HCT116 (cell line): ENCODE measurements at regions not wholly inside any gene's neighbourhood (a gene's known extent, or its start where the extent isn't known, plus 50 kb on each side); places are given as distances from the start of the nearest gene placed in this dataset.

Experiments used
- ATAC-seq: fragments of 200-7000 bp; cut with Tn5 transposase; 2 replicates; pipeline ENCODE4 v1.9.1; 2020; ENCODE audit warnings: mild to moderate bottlenecking, moderate library complexity
- BruUV-seq: library from RNA; stranded (reverse); fragments of 400-500 nt; replicated peaks from 2 replicates; lab custom pipeline; 2021; lab: Mats Ljungman, UMichigan
- CTCF ChIA-PET: fragments of 300-600 bp; sonication (Branson Sonifier 250); formaldehyde crosslinking; loops from one replicate; lab custom pipeline; 2021; ENCODE audit warnings: antibody characterized with exemption; lab: Charles Lee
- POLR2A ChIA-PET: fragments of 300-600, 350-600 bp; sonication (Branson Sonifier 250); formaldehyde crosslinking; loops from one replicate; lab custom pipeline; 2021; ENCODE audit warnings: antibody characterized with exemption; lab: Charles Lee
- RAD21 ChIA-PET, 2 experiments: fragments of 300-600 bp; sonication (Branson Sonifier 250); formaldehyde crosslinking; loops; one replicate each; lab custom pipeline; 2023; ENCODE audit warnings: low total read pairs in 2 of 2; ENCODE audit not compliant: uncharacterized antibody in 2 of 2, unreplicated experiment in 2 of 2, low non-redundant PET in 1 of 2; lab: Charles Lee
- DNase-seq: peaks from one replicate; pipeline ENCODE4 v3.0.0-alpha.2; 2010; ENCODE audit warnings: low read depth, low spot score
- H2AFZ ChIP-seq: fragments of 200-600 bp; shearing (Covaris generic), sonication (generic); 2 replicates; pipeline ENCODE4 v1.6.1; 2017; ENCODE audit warnings: low read depth, mixed run types, mixed read lengths, antibody characterized with exemption, low read length; ENCODE audit not compliant: poor library complexity, severe bottlenecking
- H3K27ac ChIP-seq: 2 replicates; pipeline ENCODE4 v1.5.1; 2012; ENCODE audit warnings: low read depth, low read length
- H3K27me3 ChIP-seq: fragments of 200-600 bp; sonication (generic); 2 replicates; pipeline ENCODE4 v1.6.1; 2016; ENCODE audit warnings: mixed run types, low read length, mixed read lengths; ENCODE audit not compliant: insufficient read depth
- H3K36me3 ChIP-seq, 2 experiments: fragments of 200-500 bp in 1 of 2; fragments of 200-600 bp in 1 of 2; sonication (Bioruptor generic) in 1 of 2; sonication (generic) in 1 of 2; 2 replicates each; pipeline versions ENCODE4 v1.5.1 to v1.6.1; 2014 to 2016; ENCODE audit warnings: low read length in 2 of 2, inconsistent platforms in 1 of 2, mixed read lengths in 1 of 2, mixed run types in 1 of 2; ENCODE audit not compliant: insufficient read depth in 2 of 2, control insufficient read depth in 1 of 2
- H3K4me1 ChIP-seq, 2 experiments: fragments of 200-600 bp in 1 of 2; sonication (generic) in 1 of 2; 2 replicates each; pipeline versions ENCODE4 v1.5.1 to v1.6.1; 2012 to 2017; ENCODE audit warnings: low read length in 2 of 2, inconsistent platforms in 1 of 2, mild to moderate bottlenecking in 1 of 2, mixed read lengths in 1 of 2, mixed run types in 1 of 2, moderate library complexity in 1 of 2; ENCODE audit not compliant: insufficient read depth in 2 of 2, control insufficient read depth in 1 of 2
- H3K4me2 ChIP-seq: fragments of 200-600 bp; sonication (generic); 2 replicates; pipeline ENCODE4 v1.6.1; 2017; ENCODE audit warnings: mixed run types, low read length, mixed read lengths
- H3K4me3 ChIP-seq, 2 experiments: fragments of 200-600 bp in 1 of 2; sonication (generic) in 1 of 2; replicated peaks in 1 of 2; 2 replicates each; pipeline ENCODE4 v1.5.1; 2011 to 2016; ENCODE audit warnings: low read length in 2 of 2, control low read depth in 1 of 2, low read depth in 1 of 2, mild to moderate bottlenecking in 1 of 2, mixed read lengths in 1 of 2, mixed run types in 1 of 2
- H3K79me2 ChIP-seq: fragments of 200-600 bp; sonication (generic); 2 replicates; pipeline ENCODE4 v1.6.1; 2017; ENCODE audit warnings: mild to moderate bottlenecking, mixed run types, low read length, moderate library complexity, mixed read lengths; ENCODE audit not compliant: insufficient read depth
- H3K9ac ChIP-seq: fragments of 200-600 bp; sonication (generic); 2 replicates; pipeline ENCODE4 v1.6.1; 2016; ENCODE audit warnings: low read length, mixed read lengths
- H3K9me2 ChIP-seq: fragments of 200-600 bp; sonication (generic), shearing (Covaris generic); 2 replicates; pipeline ENCODE4 v1.6.1; 2017; ENCODE audit warnings: mixed run types, mild to moderate bottlenecking, moderate library complexity; ENCODE audit not compliant: insufficient read depth
- H3K9me3 ChIP-seq, 2 experiments: fragments of 200-500 bp in 1 of 2; fragments of 200-600 bp in 1 of 2; sonication (Bioruptor generic) in 1 of 2; sonication (generic) in 1 of 2; 2 replicates each; pipeline ENCODE4 v1.6.1; 2014 to 2017; ENCODE audit warnings: low read length in 2 of 2, mixed read lengths in 2 of 2, inconsistent platforms in 1 of 2, low read depth in 1 of 2, mild to moderate bottlenecking in 1 of 2, mixed run types in 1 of 2, moderate library complexity in 1 of 2; ENCODE audit not compliant: control insufficient read depth in 1 of 2, insufficient read depth in 1 of 2
- H4K20me1 ChIP-seq: fragments of 200-600 bp; sonication (generic), shearing (Covaris generic); 2 replicates; pipeline ENCODE4 v1.6.1; 2017; ENCODE audit warnings: mixed run types, mild to moderate bottlenecking, moderate library complexity; ENCODE audit not compliant: insufficient read depth
- CBX3 ChIP-seq: IDR thresholded peaks from 2 replicates; pipeline ENCODE4 v1.6.1; 2012; ENCODE audit warnings: low read depth
- EGR1 ChIP-seq: IDR thresholded peaks from 2 replicates; pipeline ENCODE4 v1.6.1; 2012; ENCODE audit warnings: low read depth
- ELF1 ChIP-seq: IDR thresholded peaks from 2 replicates; pipeline ENCODE4 v1.6.1; 2012; ENCODE audit warnings: low read depth, borderline replicate concordance
- EZH2 ChIP-seq: fragments of 200-600 bp; sonication (generic); IDR thresholded peaks from 2 replicates; pipeline ENCODE4 v1.6.1; 2017; ENCODE audit warnings: antibody characterized with exemption, mixed run types
- EZH2phosphoT487 ChIP-seq: fragments of 200-600 bp; IDR thresholded peaks from 2 replicates; pipeline ENCODE4 v1.6.1; 2018; ENCODE audit warnings: antibody characterized with exemption, borderline replicate concordance
- FOSL1 ChIP-seq: IDR thresholded peaks from 2 replicates; pipeline ENCODE4 v1.6.1; 2012; ENCODE audit warnings: low read depth
- MAX ChIP-seq: IDR thresholded peaks from 2 replicates; pipeline ENCODE4 v1.6.1; 2012
- POLR2A ChIP-seq: IDR thresholded peaks from 2 replicates; pipeline ENCODE4 v1.7.0; 2011; ENCODE audit warnings: borderline replicate concordance; ENCODE audit not compliant: insufficient read depth, insufficient read length; ENCODE audit errors: extremely low read depth
- POLR2AphosphoS5 ChIP-seq: IDR thresholded peaks from 2 replicates; pipeline ENCODE4 v1.6.1; 2011; ENCODE audit warnings: mild to moderate bottlenecking, low read depth, low read length, moderate library complexity
- RAD21 ChIP-seq: IDR thresholded peaks from 2 replicates; pipeline ENCODE4 v1.6.1; 2012; ENCODE audit warnings: low read depth, mild to moderate bottlenecking
- SIN3A ChIP-seq: IDR thresholded peaks from 2 replicates; pipeline ENCODE4 v1.6.1; 2012; ENCODE audit warnings: low read depth
- SP1 ChIP-seq: IDR thresholded peaks from 2 replicates; pipeline ENCODE4 v1.6.1; 2012; ENCODE audit warnings: low read depth
- SRF ChIP-seq: IDR thresholded peaks from 2 replicates; pipeline ENCODE4 v1.6.1; 2012; ENCODE audit warnings: low read depth
- TCF7L2 ChIP-seq: IDR thresholded peaks from 2 replicates; pipeline ENCODE4 v1.7.0; 2011; ENCODE audit warnings: borderline replicate concordance, inconsistent platforms; ENCODE audit not compliant: insufficient read depth, insufficient read length; ENCODE audit errors: extremely low read depth
- YY1 ChIP-seq: IDR thresholded peaks from 2 replicates; pipeline ENCODE4 v1.6.1; 2011; ENCODE audit warnings: low read length, low read depth, moderate library complexity, mild to moderate bottlenecking; ENCODE audit not compliant: insufficient replicate concordance; ENCODE audit errors: extremely low read depth
- ZBTB33 ChIP-seq: IDR thresholded peaks from 2 replicates; pipeline ENCODE4 v1.6.1; 2011; ENCODE audit warnings: mild to moderate bottlenecking, low read length, moderate library complexity; ENCODE audit not compliant: insufficient replicate concordance; ENCODE audit errors: extremely low read depth
- ZFX ChIP-seq: fragments of 450-650 bp; IDR thresholded peaks from 2 replicates; pipeline ENCODE4 v1.6.1; 2017
- intact Hi-C: fragments of 100-400 bp; cut with micrococcal nuclease; formaldehyde crosslinking; loops from 2 replicates; pipeline ENCODE4 v1.10.0; 2022
- TF ChIP-seq, protein P1 (sequence below), 3 experiments: fragments of 200-600 bp in 1 of 3; sonication (generic) in 1 of 3; IDR thresholded peaks in 2 of 3; conservative IDR thresholded peaks in 1 of 3; 2 replicates each; pipeline ENCODE4 v1.5.1; 2012 to 2017; ENCODE audit warnings: low read depth in 2 of 3, low read length in 2 of 3, antibody characterized with exemption in 1 of 3, borderline replicate concordance in 1 of 3, control low read depth in 1 of 3, mild to moderate bottlenecking in 1 of 3, mixed read lengths in 1 of 3, mixed run types in 1 of 3, moderate library complexity in 1 of 3; ENCODE audit not compliant: insufficient read depth in 1 of 3
- TF ChIP-seq, protein P2 (sequence below): IDR thresholded peaks from 2 replicates; pipeline ENCODE4 v1.6.1; 2012

DNA sequence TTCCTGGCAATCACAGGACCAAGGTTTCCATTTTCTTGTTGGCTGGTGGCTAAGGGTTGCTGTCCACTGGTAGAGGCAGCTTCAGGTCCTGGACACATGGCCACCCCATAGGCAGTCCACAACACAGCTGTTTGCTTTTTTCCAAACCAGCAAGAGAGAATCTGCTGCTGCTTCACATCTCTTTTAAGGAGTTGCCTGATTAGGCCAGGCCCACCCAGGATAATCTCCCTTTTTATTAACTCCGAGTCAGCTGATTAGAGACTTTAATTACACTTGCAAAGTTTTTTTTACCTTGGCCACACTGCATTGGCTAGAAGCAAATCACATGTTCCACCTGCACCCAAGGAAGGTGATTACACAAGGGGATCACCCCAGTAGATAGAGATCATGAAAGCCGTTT lies 106.6 kb upstream of the IRX6 start:
- no peak for DNase-seq
- intact Hi-C loops: no loop called here
- RAD21 ChIA-PET: no interaction called here
- H4K20me1 ChIP-seq: no peaks in the 10 kb centered on the region
- no peaks in the 10 kb centered on the region for H3K36me3 ChIP-seq
- no peak for ATAC-seq
- no peak overlapping the region for H2AFZ ChIP-seq
- no peaks in the 10 kb centered on the region for H3K79me2 ChIP-seq
- no peak overlapping the region for H3K27ac ChIP-seq
- H3K9me3 ChIP-seq: no peaks in the 10 kb centered on the region
- H3K4me2 ChIP-seq: no peak overlapping the region
- TF ChIP-seq SP1: no peak
- no peak for TF ChIP-seq CBX3
- TF ChIP-seq POLR2AphosphoS5: no peak
- TF ChIP-seq EGR1: no peak
- TF ChIP-seq TCF7L2: no peak
- TF ChIP-seq ZFX: no peak
- no peak for TF ChIP-seq ELF1
- TF ChIP-seq, protein P1, sequence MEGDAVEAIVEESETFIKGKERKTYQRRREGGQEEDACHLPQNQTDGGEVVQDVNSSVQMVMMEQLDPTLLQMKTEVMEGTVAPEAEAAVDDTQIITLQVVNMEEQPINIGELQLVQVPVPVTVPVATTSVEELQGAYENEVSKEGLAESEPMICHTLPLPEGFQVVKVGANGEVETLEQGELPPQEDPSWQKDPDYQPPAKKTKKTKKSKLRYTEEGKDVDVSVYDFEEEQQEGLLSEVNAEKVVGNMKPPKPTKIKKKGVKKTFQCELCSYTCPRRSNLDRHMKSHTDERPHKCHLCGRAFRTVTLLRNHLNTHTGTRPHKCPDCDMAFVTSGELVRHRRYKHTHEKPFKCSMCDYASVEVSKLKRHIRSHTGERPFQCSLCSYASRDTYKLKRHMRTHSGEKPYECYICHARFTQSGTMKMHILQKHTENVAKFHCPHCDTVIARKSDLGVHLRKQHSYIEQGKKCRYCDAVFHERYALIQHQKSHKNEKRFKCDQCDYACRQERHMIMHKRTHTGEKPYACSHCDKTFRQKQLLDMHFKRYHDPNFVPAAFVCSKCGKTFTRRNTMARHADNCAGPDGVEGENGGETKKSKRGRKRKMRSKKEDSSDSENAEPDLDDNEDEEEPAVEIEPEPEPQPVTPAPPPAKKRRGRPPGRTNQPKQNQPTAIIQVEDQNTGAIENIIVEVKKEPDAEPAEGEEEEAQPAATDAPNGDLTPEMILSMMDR (IDR thresholded peaks at IDR 0.05 in 2 of 3, conservative IDR thresholded peaks at IDR 0.05 in 1 of 3; ENCODE audit: borderline replicate concordance in 1 of 3, insufficient read depth in 1 of 3, low read depth in 2 of 3, low read length in 2 of 3): no peak
- TF ChIP-seq SIN3A: no peak
- TF ChIP-seq, protein P2, sequence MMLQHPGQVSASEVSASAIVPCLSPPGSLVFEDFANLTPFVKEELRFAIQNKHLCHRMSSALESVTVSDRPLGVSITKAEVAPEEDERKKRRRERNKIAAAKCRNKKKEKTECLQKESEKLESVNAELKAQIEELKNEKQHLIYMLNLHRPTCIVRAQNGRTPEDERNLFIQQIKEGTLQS: no peak
- no peak for TF ChIP-seq FOSL1
- TF ChIP-seq EZH2phosphoT487: no peak
- TF ChIP-seq MAX: no peak
- no peak for TF ChIP-seq YY1
- no peak for TF ChIP-seq SRF
- no peak for TF ChIP-seq EZH2
- TF ChIP-seq POLR2A: no peak
- no peak for TF ChIP-seq RAD21
- no peak for TF ChIP-seq ZBTB33
- TF ChIP-seq, all 23 proteins: peak for 0
- ChIA-PET CTCF (no interaction called here), POLR2A (no interaction called here)
- no peaks in the 10 kb centered on the region for H3K4me1 ChIP-seq
- no TSS peak for BruUV-seq
- no peaks in the 10 kb centered on the region for H3K9me2 ChIP-seq
- no peak overlapping the region for H3K9ac ChIP-seq
- no peak overlapping the region for H3K4me3 ChIP-seq
- H3K27me3 ChIP-seq: peaks cover 6% of the 10 kb centered on the region; the same call in 1 of the 2 replicates
